ENCODE measurements at regions not wholly inside any gene's neighbourhood (a gene's known extent, or its start where the extent isn't known, plus 50 kb on each side); places are given as distances from the start of the nearest gene placed in this dataset.

DNA sequence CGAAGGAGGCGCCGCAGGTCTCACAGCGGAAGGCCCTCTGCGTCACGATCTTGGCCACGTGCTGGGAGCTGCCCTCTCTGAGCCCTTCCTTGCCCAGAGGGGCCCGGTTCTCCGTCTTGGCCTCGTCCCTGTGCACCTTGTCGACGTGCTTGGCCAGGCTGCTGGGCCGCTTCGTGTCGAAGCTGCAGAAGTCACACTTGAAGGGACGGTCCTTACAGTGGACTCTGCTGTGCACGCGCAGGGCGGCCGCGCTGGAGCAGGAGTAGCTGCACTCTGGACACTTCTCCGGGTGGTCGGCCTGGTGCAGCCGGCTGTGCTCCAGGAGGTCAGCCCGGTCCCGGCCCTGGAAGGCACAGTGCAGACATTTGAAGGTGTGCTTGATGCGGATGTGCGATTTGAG is 106.9 kb downstream of the ZFP64 start:
- TF ChIP-seq, protein P1, sequence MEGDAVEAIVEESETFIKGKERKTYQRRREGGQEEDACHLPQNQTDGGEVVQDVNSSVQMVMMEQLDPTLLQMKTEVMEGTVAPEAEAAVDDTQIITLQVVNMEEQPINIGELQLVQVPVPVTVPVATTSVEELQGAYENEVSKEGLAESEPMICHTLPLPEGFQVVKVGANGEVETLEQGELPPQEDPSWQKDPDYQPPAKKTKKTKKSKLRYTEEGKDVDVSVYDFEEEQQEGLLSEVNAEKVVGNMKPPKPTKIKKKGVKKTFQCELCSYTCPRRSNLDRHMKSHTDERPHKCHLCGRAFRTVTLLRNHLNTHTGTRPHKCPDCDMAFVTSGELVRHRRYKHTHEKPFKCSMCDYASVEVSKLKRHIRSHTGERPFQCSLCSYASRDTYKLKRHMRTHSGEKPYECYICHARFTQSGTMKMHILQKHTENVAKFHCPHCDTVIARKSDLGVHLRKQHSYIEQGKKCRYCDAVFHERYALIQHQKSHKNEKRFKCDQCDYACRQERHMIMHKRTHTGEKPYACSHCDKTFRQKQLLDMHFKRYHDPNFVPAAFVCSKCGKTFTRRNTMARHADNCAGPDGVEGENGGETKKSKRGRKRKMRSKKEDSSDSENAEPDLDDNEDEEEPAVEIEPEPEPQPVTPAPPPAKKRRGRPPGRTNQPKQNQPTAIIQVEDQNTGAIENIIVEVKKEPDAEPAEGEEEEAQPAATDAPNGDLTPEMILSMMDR (IDR thresholded peaks at IDR 0.05; ENCODE audit: low read depth, low read length, missing control alignments): no peak
- DNase-seq (ENCODE audit: low read depth): no peak
- H3K4me3 ChIP-seq (ENCODE audit: low read depth, low read length): no peak overlapping the region

DNA sequence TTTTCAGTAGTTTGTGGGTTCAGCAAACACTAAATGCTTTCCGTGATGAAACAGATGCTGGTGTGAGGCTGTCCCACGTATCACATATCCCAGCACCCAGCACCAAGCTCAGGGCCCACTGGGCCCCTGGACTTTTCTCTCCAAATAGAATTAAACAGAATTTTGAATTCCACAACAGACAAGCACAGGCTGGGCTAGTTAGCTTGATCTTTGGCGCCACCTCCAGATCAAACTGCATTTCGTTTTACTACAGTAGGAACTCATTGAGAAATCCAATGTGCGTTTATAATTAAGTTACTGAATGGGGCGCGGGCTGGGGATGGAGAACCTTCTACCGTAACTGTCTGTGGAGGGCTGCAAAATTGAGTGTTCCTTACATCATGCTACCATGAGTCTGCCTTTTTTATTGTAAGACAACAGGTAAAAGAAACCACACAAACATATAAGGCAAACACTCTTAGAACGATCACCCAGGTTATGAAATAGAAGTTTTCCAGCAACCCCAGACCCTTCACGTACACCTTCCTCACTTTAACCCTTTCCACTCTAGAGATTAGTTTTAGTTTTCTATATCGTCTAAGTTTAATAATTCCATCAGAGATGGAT is 107.8 kb downstream of the ZFP64 start:
- TF ChIP-seq, protein P1 (IDR thresholded peaks at IDR 0.05; ENCODE audit: low read depth, low read length, missing control alignments): peak; percentile 32
- DNase-seq (ENCODE audit: low read depth): no peak

DNA sequence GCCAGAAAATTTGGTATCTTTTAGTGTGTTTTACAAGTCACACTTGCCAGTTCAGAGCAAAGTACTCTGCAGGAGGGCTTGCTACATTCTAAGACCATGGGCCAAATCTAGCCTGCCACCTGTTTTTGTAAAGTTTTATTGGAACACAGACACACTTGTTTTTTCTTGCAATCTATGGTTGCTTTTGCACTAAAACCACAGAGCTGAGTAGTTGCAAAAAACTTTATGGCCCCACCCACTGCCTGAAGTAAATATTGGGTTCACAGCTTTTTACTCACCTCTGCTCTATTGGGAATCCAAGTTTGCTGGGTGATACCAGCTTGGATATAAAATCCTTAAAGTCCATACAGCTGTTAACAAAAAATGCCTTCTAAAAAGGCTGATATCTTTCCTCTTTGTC is 109.0 kb downstream of the ZFP64 start:
- TF ChIP-seq, protein P1 (IDR thresholded peaks at IDR 0.05; ENCODE audit: low read depth, low read length, missing control alignments): no peak
- no peak for DNase-seq (ENCODE audit: low read depth)
- no peak overlapping the region for H3K4me3 ChIP-seq (ENCODE audit: low read depth, low read length)

More for the DNA sequence above, 107.8 kb downstream of the ZFP64 start:
- H3K4me3 ChIP-seq (ENCODE audit: low read depth, low read length): no peak overlapping the region

DNA sequence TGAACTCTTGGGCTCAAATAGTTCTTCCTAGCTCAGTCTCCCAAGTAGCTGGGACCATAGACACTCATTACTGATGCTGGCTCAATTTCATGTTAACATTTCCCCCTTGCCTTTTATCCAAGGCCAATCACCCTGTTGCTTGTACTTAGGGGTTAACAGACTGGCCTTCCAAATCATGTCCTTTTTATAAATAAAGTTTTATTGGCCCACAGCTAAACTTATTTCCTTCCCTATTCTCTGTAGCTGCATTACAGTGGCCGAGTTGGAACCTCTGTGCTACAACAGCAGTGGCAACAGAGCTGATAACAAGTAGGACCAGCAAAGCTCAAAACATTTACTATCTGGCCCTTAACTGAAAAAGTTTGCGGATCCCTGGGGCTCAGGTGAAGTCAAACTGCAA is 109.8 kb downstream of the ZFP64 start:
- H3K4me3 ChIP-seq (ENCODE audit: low read depth, low read length): no peak overlapping the region
- TF ChIP-seq, protein P1 (IDR thresholded peaks at IDR 0.05; ENCODE audit: low read depth, low read length, missing control alignments): no peak
- no peak for DNase-seq (ENCODE audit: low read depth)

DNA sequence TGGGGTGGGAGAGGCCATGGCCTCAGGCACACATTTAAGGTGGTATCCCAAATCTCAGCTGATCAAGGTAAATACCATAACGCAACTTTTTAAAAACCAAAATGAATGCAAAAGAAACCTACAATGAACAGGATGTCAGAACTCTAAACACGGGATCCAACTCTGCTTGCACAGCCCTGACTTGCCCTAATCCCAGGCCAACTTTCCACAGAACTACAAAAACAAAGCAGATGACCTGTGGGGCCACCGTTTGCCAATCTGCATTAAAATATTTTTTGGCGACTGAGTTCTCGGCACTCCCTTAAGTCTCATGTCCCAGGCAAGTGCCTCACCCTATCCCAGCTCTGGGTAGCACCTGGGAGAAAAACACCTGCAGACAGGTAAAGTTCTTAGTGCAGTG is 110.5 kb downstream of the ZFP64 start:
- H3K4me3 ChIP-seq (ENCODE audit: low read depth, low read length): no peak overlapping the region
- no peak for DNase-seq (ENCODE audit: low read depth)
- TF ChIP-seq, protein P1 (IDR thresholded peaks at IDR 0.05; ENCODE audit: low read depth, low read length, missing control alignments): no peak

DNA sequence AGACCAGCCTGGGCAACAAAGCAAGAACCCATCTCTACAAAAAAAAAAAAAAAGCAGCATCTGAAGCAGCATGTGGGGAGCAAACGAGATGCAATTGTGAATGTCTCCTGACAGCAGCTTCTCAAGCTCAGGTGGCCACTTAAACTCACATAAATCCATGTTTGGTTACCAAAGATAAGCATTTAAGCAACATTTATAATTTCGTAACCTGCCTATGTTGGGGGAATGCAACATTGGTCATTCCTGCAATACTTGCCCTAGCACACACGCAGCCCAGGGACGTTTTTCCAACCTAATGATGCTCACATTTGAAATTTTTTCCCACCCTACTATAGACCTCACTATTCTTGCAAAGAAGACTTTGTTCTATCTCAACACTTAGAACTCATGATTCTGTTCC is 113.3 kb downstream of the ZFP64 start:
- TF ChIP-seq, protein P1 (IDR thresholded peaks at IDR 0.05; ENCODE audit: low read depth, low read length, missing control alignments): no peak
- H3K4me3 ChIP-seq (ENCODE audit: low read depth, low read length): no peak overlapping the region
- DNase-seq (ENCODE audit: low read depth): no peak

DNA sequence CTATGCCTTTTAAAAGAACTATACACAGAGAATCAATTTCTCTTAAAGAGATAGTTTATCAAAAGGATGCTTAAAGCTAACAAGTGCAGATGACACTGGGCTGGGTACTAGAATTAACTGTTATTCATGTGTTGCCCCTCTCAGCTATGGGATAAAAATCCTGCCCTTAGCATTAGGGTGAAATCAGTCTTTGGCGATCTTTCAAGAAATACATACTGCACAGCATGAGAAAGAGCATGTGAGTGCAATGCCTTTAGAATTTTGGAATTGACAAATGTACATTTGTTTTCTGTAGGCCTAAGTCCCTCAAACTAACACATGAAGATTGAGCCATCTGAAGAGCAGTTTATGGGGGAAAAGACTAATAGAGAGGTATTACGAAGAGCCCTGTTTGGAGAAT is 115.4 kb downstream of the ZFP64 start:
- TF ChIP-seq, protein P1 (IDR thresholded peaks at IDR 0.05; ENCODE audit: low read depth, low read length, missing control alignments): no peak
- H3K4me3 ChIP-seq (ENCODE audit: low read depth, low read length): no peak overlapping the region
- DNase-seq (ENCODE audit: low read depth): no peak
